ENCODE measurements at regions not wholly inside any gene's neighbourhood (a gene's known extent, or its start where the extent isn't known, plus 50 kb on each side); places are given as distances from the start of the nearest gene placed in this dataset.

DNA sequence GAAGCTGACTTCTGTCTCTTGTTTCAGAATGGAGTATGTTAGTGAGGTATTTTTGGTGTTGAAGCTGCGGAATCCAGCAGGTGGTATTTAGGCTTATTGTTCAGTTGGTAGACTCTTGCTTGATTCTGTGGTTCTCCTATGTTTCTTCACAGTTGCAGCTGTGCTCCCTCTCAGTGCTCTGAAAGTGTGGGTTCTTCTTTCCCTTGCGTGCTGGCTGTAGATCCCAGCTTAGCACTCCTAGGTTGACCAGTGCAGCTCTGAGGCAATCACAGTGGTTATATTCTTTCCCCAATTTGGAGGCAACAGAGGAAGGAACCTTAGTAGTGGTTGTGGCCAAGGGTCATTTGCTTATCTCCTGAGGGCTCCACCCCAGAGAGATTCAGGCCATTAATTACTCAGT is 269.2 kb upstream of the NRIP1 start:
- TF ChIP-seq EZH2 (IDR thresholded peaks at IDR 0.05; ENCODE audit: borderline replicate concordance, low read depth, low read length), result no peak
- TF ChIP-seq SP1 (CRISPR knock-in tag; IDR thresholded peaks at IDR 0.05), result no peak
- TF ChIP-seq, protein P1, sequence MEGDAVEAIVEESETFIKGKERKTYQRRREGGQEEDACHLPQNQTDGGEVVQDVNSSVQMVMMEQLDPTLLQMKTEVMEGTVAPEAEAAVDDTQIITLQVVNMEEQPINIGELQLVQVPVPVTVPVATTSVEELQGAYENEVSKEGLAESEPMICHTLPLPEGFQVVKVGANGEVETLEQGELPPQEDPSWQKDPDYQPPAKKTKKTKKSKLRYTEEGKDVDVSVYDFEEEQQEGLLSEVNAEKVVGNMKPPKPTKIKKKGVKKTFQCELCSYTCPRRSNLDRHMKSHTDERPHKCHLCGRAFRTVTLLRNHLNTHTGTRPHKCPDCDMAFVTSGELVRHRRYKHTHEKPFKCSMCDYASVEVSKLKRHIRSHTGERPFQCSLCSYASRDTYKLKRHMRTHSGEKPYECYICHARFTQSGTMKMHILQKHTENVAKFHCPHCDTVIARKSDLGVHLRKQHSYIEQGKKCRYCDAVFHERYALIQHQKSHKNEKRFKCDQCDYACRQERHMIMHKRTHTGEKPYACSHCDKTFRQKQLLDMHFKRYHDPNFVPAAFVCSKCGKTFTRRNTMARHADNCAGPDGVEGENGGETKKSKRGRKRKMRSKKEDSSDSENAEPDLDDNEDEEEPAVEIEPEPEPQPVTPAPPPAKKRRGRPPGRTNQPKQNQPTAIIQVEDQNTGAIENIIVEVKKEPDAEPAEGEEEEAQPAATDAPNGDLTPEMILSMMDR (IDR thresholded peaks at IDR 0.05 in 2 of 3, conservative IDR thresholded peaks at IDR 0.05 in 1 of 3; ENCODE audit: insufficient read depth in 2 of 3, low read depth in 1 of 3, low read length in 3 of 3), result no peak
- TF ChIP-seq ZNF217 (CRISPR knock-in tag; IDR thresholded peaks at IDR 0.05), result no peak
- TF ChIP-seq ETV6 (IDR thresholded peaks at IDR 0.05; ENCODE audit: borderline replicate concordance in 1 of 2, low read depth in 2 of 2, low read length in 1 of 2), result no peak
- no peak for TF ChIP-seq ETV6 (CRISPR knock-in tag; IDR thresholded peaks at IDR 0.05; ENCODE audit: borderline replicate concordance)
- TF ChIP-seq, protein P2, sequence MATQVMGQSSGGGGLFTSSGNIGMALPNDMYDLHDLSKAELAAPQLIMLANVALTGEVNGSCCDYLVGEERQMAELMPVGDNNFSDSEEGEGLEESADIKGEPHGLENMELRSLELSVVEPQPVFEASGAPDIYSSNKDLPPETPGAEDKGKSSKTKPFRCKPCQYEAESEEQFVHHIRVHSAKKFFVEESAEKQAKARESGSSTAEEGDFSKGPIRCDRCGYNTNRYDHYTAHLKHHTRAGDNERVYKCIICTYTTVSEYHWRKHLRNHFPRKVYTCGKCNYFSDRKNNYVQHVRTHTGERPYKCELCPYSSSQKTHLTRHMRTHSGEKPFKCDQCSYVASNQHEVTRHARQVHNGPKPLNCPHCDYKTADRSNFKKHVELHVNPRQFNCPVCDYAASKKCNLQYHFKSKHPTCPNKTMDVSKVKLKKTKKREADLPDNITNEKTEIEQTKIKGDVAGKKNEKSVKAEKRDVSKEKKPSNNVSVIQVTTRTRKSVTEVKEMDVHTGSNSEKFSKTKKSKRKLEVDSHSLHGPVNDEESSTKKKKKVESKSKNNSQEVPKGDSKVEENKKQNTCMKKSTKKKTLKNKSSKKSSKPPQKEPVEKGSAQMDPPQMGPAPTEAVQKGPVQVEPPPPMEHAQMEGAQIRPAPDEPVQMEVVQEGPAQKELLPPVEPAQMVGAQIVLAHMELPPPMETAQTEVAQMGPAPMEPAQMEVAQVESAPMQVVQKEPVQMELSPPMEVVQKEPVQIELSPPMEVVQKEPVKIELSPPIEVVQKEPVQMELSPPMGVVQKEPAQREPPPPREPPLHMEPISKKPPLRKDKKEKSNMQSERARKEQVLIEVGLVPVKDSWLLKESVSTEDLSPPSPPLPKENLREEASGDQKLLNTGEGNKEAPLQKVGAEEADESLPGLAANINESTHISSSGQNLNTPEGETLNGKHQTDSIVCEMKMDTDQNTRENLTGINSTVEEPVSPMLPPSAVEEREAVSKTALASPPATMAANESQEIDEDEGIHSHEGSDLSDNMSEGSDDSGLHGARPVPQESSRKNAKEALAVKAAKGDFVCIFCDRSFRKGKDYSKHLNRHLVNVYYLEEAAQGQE (IDR thresholded peaks at IDR 0.05; ENCODE audit: borderline replicate concordance), result no peak
- TF ChIP-seq, protein P2 (CRISPR knock-in tag; IDR thresholded peaks at IDR 0.05; ENCODE audit: low read depth), result no peak
- no peak for TF ChIP-seq SRF (CRISPR knock-in tag; IDR thresholded peaks at IDR 0.05)
- no peak for TF ChIP-seq BCL6 (CRISPR knock-in tag; IDR thresholded peaks at IDR 0.05)
- TF ChIP-seq, protein P3, sequence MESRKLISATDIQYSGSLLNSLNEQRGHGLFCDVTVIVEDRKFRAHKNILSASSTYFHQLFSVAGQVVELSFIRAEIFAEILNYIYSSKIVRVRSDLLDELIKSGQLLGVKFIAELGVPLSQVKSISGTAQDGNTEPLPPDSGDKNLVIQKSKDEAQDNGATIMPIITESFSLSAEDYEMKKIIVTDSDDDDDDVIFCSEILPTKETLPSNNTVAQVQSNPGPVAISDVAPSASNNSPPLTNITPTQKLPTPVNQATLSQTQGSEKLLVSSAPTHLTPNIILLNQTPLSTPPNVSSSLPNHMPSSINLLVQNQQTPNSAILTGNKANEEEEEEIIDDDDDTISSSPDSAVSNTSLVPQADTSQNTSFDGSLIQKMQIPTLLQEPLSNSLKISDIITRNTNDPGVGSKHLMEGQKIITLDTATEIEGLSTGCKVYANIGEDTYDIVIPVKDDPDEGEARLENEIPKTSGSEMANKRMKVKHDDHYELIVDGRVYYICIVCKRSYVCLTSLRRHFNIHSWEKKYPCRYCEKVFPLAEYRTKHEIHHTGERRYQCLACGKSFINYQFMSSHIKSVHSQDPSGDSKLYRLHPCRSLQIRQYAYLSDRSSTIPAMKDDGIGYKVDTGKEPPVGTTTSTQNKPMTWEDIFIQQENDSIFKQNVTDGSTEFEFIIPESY (CRISPR knock-in tag; IDR thresholded peaks at IDR 0.05), result no peak
- TF ChIP-seq NFE2 (IDR thresholded peaks at IDR 0.05; ENCODE audit: low read depth), result no peak
- no peak for TF ChIP-seq THRAP3 (IDR thresholded peaks at IDR 0.05; ENCODE audit: borderline replicate concordance)
- TF ChIP-seq JUND (IDR thresholded peaks at IDR 0.05; ENCODE audit: borderline replicate concordance, low read depth, low read length), result no peak
- no peak for TF ChIP-seq JUND (tag; IDR thresholded peaks at IDR 0.05; ENCODE audit: borderline replicate concordance, low read depth, low read length)
